Naive thymus-derived CD4-positive, alpha-beta T cell (primary cell): ENCODE measurements at regions not wholly inside any gene's neighbourhood (a gene's known extent, or its start where the extent isn't known, plus 50 kb on each side); places are given as distances from the start of the nearest gene placed in this dataset.
"Not testable (repeated sequence)": the region's sequence is repeated elsewhere in the genome, so short reads cannot be mapped to it uniquely, and the experiment has no call there.

Experiments
- ATAC-seq: fragments of 150-1000 bp; cut with Tn5 transposase; 2 replicates; pipeline ENCODE4 v1.10.0; 2021; ENCODE audit warnings: mild to moderate bottlenecking, moderate library complexity
- CTCF ChIA-PET: fragments of 350-600 bp; sonication (Branson Sonifier 250); formaldehyde crosslinking; loops from one replicate; lab custom pipeline; 2021; ENCODE audit warnings: antibody characterized with exemption; lab: Charles Lee
- POLR2A ChIA-PET: fragments of 350-600 bp; sonication (Branson Sonifier 250); formaldehyde crosslinking; loops from one replicate; lab custom pipeline; 2021; ENCODE audit warnings: antibody characterized with exemption, inconsistent platforms; lab: Charles Lee
- DNase-seq, 9 donors: peaks; one replicate each; pipeline versions ENCODE4 v3.0.0 to v3.0.0-alpha.2; 2020 to 2022; ENCODE audit warnings: mixed read lengths in 1 of 9
- H3K27ac ChIP-seq: one replicate; pipeline ENCODE4 v1.7.0; 2013; ENCODE audit warnings: mild to moderate bottlenecking, low read depth, low read length, moderate library complexity
- H3K27me3 ChIP-seq, 2 donors: one replicate each; pipeline ENCODE4 v1.7.0; 2013; ENCODE audit warnings: low read length in 2 of 2, mild to moderate bottlenecking in 2 of 2, moderate library complexity in 2 of 2; ENCODE audit not compliant: control insufficient read depth in 2 of 2, insufficient read depth in 2 of 2
- H3K36me3 ChIP-seq, 3 experiments: 1 replicate in 2 of 3; 2 replicates in 1 of 3; pipeline ENCODE4 v1.7.0; 2013; ENCODE audit warnings: low read length in 3 of 3, mild to moderate bottlenecking in 3 of 3, moderate library complexity in 1 of 3; ENCODE audit not compliant: insufficient read depth in 3 of 3, control insufficient read depth in 2 of 3
- H3K4me1 ChIP-seq, 2 donors: one replicate each; pipeline ENCODE4 v1.7.0; 2013; ENCODE audit warnings: low read length in 2 of 2, mild to moderate bottlenecking in 2 of 2, moderate library complexity in 1 of 2; ENCODE audit not compliant: control insufficient read depth in 2 of 2, insufficient read depth in 2 of 2
- H3K4me3 ChIP-seq: 2 replicates; pipeline ENCODE4 v1.7.0; 2013; ENCODE audit warnings: mild to moderate bottlenecking, low read length
- H3K9me3 ChIP-seq, 3 experiments: 1 replicate in 2 of 3; 2 replicates in 1 of 3; pipeline ENCODE4 v1.7.0; 2013; ENCODE audit warnings: low read length in 3 of 3; ENCODE audit not compliant: control insufficient read depth in 2 of 3
- H3K27ac Mint-ChIP-seq, 9 donors: one replicate each; pipeline ENCODE4 v1.8.0; 2020 to 2022; ENCODE audit warnings: mixed read lengths in 9 of 9, mild to moderate bottlenecking in 8 of 9, moderate library complexity in 5 of 9, inconsistent platforms in 2 of 9
- H3K27me3 Mint-ChIP-seq, 5 donors: one replicate each; pipeline ENCODE4 v1.8.0; 2021 to 2022; ENCODE audit warnings: mixed read lengths in 5 of 5, mild to moderate bottlenecking in 1 of 5
- H3K36me3 Mint-ChIP-seq, 5 donors: one replicate each; pipeline ENCODE4 v1.8.0; 2020 to 2022; ENCODE audit warnings: mixed read lengths in 5 of 5, mild to moderate bottlenecking in 3 of 5, inconsistent platforms in 1 of 5
- H3K4me1 Mint-ChIP-seq, 7 donors: one replicate each; pipeline ENCODE4 v1.8.0; 2020 to 2022; ENCODE audit warnings: mixed read lengths in 7 of 7, mild to moderate bottlenecking in 3 of 7, inconsistent platforms in 1 of 7
- H3K4me3 Mint-ChIP-seq, 10 donors: one replicate each; pipeline ENCODE4 v1.8.0; 2020 to 2022; ENCODE audit warnings: mild to moderate bottlenecking in 10 of 10, mixed read lengths in 10 of 10, moderate library complexity in 6 of 10, inconsistent platforms in 2 of 10
- H3K9me3 Mint-ChIP-seq, 11 donors: one replicate each; pipeline ENCODE4 v1.8.0; 2020 to 2022; ENCODE audit warnings: mixed read lengths in 11 of 11, mild to moderate bottlenecking in 4 of 11, inconsistent platforms in 1 of 11, moderate library complexity in 1 of 11
- intact Hi-C, 2 donors: fragments of 100-400 bp; cut with micrococcal nuclease; formaldehyde crosslinking; loops; one replicate each; pipeline ENCODE4 v1.15.1; 2023

DNA sequence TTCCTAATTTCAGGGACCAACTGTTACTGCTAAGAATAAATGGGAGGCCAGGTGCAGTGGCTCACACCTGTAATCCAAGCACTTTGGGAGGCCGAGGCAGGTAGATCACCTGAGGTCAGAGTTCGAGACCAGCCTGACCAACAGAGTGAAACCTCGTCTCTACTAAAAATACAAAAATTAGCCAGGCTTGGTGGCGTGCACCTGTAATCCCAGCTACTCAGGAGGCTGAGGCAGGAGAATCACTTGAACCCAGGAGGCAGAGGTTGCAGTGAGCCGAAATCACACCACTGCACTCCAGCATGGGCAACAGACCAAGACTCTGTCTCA lies 95.6 kb upstream of the CHD2 start:
- H3K9me3 Mint-ChIP-seq, intact Hi-C loops, H3K4me3 ChIP-seq, DNase-seq, H3K4me1 ChIP-seq, H3K27me3 Mint-ChIP-seq, H3K36me3 ChIP-seq, H3K4me3 Mint-ChIP-seq, ATAC-seq, H3K27me3 ChIP-seq, H3K27ac ChIP-seq, H3K9me3 ChIP-seq: not testable (repeated sequence)
- peaks cover 14 to 53% (median 25%) of the 10 kb centered on the region in 7 donors for H3K4me1 Mint-ChIP-seq
- ChIA-PET CTCF (interaction anchor here (1.0 kb wide), 1 partner anchor 47 kb away, joined by 4 read pairs; no protein-coding TSS in a partner anchor), POLR2A (interaction anchor here (0.7 to 3.2 kb wide), 6 partner anchors 42 to 111 kb away, joined by 3 to 17 read pairs (median 3); partner anchors contain the start of gene CHD2)
- peak overlapping the region in 4 of 9 donors; percentile 41 to 89 (median 84) for H3K27ac Mint-ChIP-seq
- peaks cover 0 to 16% (median 0%) of the 10 kb centered on the region in 5 donors for H3K36me3 Mint-ChIP-seq

DNA sequence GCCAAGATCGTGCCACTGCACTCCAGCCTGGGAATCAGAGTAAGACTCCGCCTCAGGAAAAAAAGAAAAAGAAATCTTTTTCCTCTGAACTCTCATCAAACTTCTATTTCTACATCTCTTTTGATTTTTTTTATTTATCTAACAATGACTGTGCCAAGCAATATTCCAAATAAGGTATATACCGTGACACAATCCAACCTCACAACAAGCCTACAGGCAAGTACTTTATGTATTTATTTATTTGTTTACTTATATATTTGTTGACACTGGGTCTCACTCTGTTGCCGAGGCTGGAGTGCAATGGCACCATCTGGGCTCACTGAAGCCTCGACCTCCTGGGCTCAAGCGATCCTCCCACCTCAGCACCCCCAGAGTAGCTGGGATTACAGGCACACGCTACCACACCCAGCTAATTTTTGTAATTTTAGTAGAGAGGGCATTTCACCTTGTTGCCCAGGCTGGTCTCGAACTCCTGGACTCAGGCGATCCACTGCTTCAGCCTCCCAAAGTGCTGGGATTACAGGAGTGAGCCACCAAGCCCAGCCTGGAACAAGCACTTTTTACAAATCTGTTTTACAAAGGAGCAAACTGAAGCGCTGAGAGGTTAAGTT lies 94.9 kb upstream of the CHD2 start:
- no peak for ATAC-seq
- H3K36me3 Mint-ChIP-seq: peaks cover 0 to 11% (median 0%) of the 10 kb centered on the region in 5 donors
- CTCF ChIA-PET: interaction anchor here (1.0 to 1.3 kb wide), 3 partner anchors 47 to 113 kb away, joined by 4 to 7 read pairs (median 4); no protein-coding TSS in a partner anchor
- H3K27ac Mint-ChIP-seq: peak overlapping the region in 3 of 9 donors; percentile 8 to 86 (median 46)
- no peaks in the 10 kb centered on the region for H3K9me3 Mint-ChIP-seq
- H3K36me3 ChIP-seq: no peaks in the 10 kb centered on the region
- DNase-seq: no peak
- peaks cover 5 to 7% of the 10 kb centered on the region in 2 donors for H3K4me1 ChIP-seq
- H3K9me3 ChIP-seq: no peaks in the 10 kb centered on the region
- intact Hi-C loops: no loop called here
- H3K27ac ChIP-seq: no peak overlapping the region
- peaks cover 0 to 1% (median 0%) of the 10 kb centered on the region in 5 donors for H3K27me3 Mint-ChIP-seq
- H3K27me3 ChIP-seq: no peaks in the 10 kb centered on the region
- H3K4me3 Mint-ChIP-seq: no peak overlapping the region
- peaks cover 14 to 48% (median 30%) of the 10 kb centered on the region in 7 donors for H3K4me1 Mint-ChIP-seq
- POLR2A ChIA-PET: interaction anchor here (0.8 to 9.8 kb wide), 6 partner anchors 8 to 118 kb away, joined by 3 to 629 read pairs (median 8); no protein-coding TSS in a partner anchor
- H3K4me3 ChIP-seq: no peak overlapping the region

DNA sequence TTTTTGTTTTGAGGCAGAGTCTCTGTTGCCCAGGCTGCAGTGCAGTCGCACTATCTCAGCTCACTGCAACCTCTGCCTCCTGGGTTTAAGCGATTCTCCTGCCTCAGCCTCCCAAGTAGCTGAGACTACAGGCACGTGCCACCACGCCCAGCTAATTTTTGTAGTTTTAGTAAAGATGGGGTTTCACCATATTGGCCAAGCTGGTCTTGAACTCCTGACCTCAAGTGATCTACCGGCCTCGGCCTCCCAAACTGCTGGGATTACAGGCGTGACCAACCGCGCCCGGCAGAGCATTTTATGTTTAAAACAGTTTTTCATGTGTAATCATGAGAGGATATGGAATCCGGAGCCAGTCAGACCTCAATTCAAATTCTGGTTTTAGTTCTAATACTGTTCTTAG lies 94.0 kb upstream of the CHD2 start:
- H3K4me3 ChIP-seq, H3K36me3 ChIP-seq, H3K27me3 ChIP-seq, ATAC-seq, DNase-seq, H3K9me3 ChIP-seq, H3K27me3 Mint-ChIP-seq, intact Hi-C loops, H3K27ac ChIP-seq, H3K9me3 Mint-ChIP-seq: not testable (repeated sequence)
- peaks cover 12 to 15% of the 10 kb centered on the region in 2 donors for H3K4me1 ChIP-seq
- peak overlapping the region in 6 of 10 donors; percentile 5 to 52 (median 28) for H3K4me3 Mint-ChIP-seq
- POLR2A ChIA-PET: interaction anchor here (0.7 to 9.8 kb wide), 6 partner anchors 9 to 118 kb away, joined by 3 to 629 read pairs (median 4); no protein-coding TSS in a partner anchor
- CTCF ChIA-PET: interaction anchor here (1.0 to 1.3 kb wide), 2 partner anchors 102 to 112 kb away, joined by 4 to 7 read pairs; no protein-coding TSS in a partner anchor
- H3K27ac Mint-ChIP-seq: peak overlapping the region in 6 of 9 donors; percentile 5 to 78 (median 38)
- H3K4me1 Mint-ChIP-seq: peaks cover 20 to 54% (median 40%) of the 10 kb centered on the region in 7 donors
- H3K36me3 Mint-ChIP-seq: peaks cover 0 to 11% (median 0%) of the 10 kb centered on the region in 5 donors

DNA sequence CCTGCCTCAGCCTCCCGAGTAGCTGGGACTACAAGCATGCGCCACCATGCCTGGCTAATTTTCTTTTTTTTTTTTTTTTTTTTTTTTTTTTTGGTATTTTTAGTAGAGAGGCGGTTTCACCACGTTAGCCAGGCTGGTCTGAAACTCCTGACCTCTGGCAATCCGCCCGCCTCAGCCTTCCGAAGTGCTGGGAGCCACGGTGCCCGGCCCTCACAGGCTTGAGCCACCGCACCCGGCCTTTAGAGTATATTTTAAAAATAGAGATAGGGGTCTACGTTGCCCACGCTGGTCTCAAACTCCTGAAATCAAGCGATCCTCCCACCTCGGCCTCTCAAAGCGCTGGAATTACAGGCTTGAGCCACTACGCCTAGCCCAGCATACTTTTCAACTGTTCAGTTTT lies 93.4 kb upstream of the CHD2 start:
- DNase-seq (no peak), ATAC-seq (no peak)
- ChIA-PET POLR2A (interaction anchor here (0.7 to 9.8 kb wide), 5 partner anchors 76 to 130 kb away, joined by 3 to 629 read pairs (median 7); no protein-coding TSS in a partner anchor), CTCF (interaction anchor here (3.5 to 6.2 kb wide), 2 partner anchors 77 to 110 kb away, joined by 44 to 70 read pairs; no protein-coding TSS in a partner anchor)
- H3K27me3 ChIP-seq: no peaks in the 10 kb centered on the region
- Mint-ChIP-seq H3K9me3 (no peaks in the 10 kb centered on the region), H3K27me3 (peaks cover 0 to 1% (median 0%) of the 10 kb centered on the region in 5 donors), H3K36me3 (peaks cover 0 to 9% (median 0%) of the 10 kb centered on the region in 5 donors), H3K27ac (peak overlapping the region in 4 of 9 donors; percentile 5 to 78 (median 27)), H3K4me1 (peaks cover 20 to 52% (median 44%) of the 10 kb centered on the region in 7 donors), H3K4me3 (peak overlapping the region in 1 of 10 donors; percentile 52)
- peaks cover 12 to 21% of the 10 kb centered on the region in 2 donors for H3K4me1 ChIP-seq
- no peak overlapping the region for H3K4me3 ChIP-seq
- intact Hi-C loops: no loop called here
- H3K27ac ChIP-seq: no peak overlapping the region
- H3K36me3 ChIP-seq: no peaks in the 10 kb centered on the region
- no peaks in the 10 kb centered on the region for H3K9me3 ChIP-seq

DNA sequence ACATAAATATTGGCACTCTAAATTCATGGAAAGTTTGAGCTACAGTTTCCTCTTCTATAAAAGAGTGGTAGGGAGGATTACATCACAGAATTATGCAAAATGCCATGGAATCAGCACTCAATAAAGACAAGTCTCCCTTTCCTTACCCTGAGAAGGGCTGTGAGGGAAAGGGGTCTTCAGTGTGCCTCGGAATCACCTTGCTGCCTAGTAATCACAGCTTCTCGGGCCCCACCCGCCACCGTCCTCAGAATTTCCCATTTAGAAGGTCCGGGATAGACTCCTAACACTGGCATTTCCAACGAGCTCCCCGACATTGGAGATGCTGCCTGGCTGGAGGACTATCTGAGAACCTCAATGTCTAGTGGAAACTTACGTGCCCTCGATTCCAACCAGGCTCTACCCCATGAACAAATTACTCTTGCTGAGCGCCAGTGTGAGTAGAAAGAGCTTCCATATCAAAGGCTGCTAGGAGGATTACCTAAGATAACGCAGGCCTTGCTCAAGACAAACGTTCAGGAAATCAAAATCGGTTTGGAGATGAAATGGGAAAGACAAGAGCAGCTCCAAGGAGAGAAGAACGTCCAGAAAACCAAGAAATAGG lies 92.1 kb upstream of the CHD2 start:
- intact Hi-C loops: no loop called here
- Histone ChIP-seq H3K4me3 (peak overlapping the region; percentile 50), H3K9me3 (no peaks in the 10 kb centered on the region), H3K4me1 (peaks cover 12 to 33% of the 10 kb centered on the region in 2 donors), H3K27ac (peak overlapping the region; percentile 99), H3K36me3 (no peaks in the 10 kb centered on the region), H3K27me3 (no peaks in the 10 kb centered on the region)
- Mint-ChIP-seq H3K36me3 (peaks cover 0 to 8% (median 0%) of the 10 kb centered on the region in 5 donors), H3K27me3 (peaks cover 0 to 1% (median 0%) of the 10 kb centered on the region in 5 donors), H3K9me3 (no peaks in the 10 kb centered on the region), H3K4me1 (peaks cover 20 to 60% (median 50%) of the 10 kb centered on the region in 7 donors), H3K4me3 (peak overlapping the region; percentile 86 to 96 (median 92)), H3K27ac (peak overlapping the region; percentile 94 to 100 (median 99))
- DNase-seq: peak in 4 of 9 donors; percentile 9 to 38 (median 27)
- ATAC-seq: no peak
- POLR2A ChIA-PET: interaction anchor here (0.7 to 9.8 kb wide), 19 partner anchors 10 to 206 kb away, joined by 3 to 629 read pairs (median 15); partner anchors contain the start of gene CHD2
- CTCF ChIA-PET: interaction anchor here (0.7 to 6.2 kb wide), 11 partner anchors 10 to 912 kb away, joined by 3 to 70 read pairs (median 14); partner anchors contain the start of gene CHD2

DNA sequence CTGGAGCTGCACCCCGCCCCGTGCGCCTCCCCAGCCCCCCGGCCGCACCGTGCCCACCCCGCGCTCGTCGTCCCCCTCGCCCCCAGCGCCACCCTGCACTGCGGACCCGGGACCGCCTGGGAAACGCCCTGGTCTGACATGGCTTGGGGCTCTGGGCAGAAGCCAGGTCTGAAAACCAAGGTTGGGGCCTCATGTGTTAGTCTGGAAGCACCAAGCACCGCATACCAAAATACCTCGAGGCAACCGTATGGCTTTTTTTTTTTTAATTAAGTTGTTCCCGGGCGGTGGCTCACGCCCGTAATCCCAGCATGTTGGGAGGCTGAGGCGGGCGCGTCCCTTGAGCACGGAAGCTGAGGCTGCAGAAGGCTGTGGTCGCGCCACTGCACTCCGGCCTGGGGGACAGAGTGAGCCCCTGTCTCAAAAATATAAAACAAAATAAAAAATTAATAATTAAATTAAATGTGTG lies 91.5 kb upstream of the CHD2 start:
- Mint-ChIP-seq H3K9me3 (no peaks in the 10 kb centered on the region), H3K27ac (peak overlapping the region; percentile 94 to 100 (median 99)), H3K27me3 (peaks cover 0 to 1% (median 0%) of the 10 kb centered on the region in 5 donors), H3K4me3 (peak overlapping the region; percentile 86 to 96 (median 92)), H3K36me3 (peaks cover 0 to 8% (median 0%) of the 10 kb centered on the region in 5 donors), H3K4me1 (peaks cover 25 to 61% (median 54%) of the 10 kb centered on the region in 7 donors)
- intact Hi-C loops: loop anchor here (1.0 kb wide), 9 partner anchors 11 to 110 kb away; partner anchors contain the start of gene CHD2 (in 2 of the 2)
- no peaks in the 10 kb centered on the region for H3K27me3 ChIP-seq
- CTCF ChIA-PET: interaction anchor here (1.3 to 6.2 kb wide), 14 partner anchors 11 to 108 kb away, joined by 3 to 70 read pairs (median 10); partner anchors contain the start of gene CHD2
- ATAC-seq (no peak), DNase-seq (peak in 2 of 9 donors; percentile 28 to 51)
- H3K4me3 ChIP-seq: peak overlapping the region; percentile 50
- peaks cover 12 to 37% of the 10 kb centered on the region in 2 donors for H3K4me1 ChIP-seq
- H3K27ac ChIP-seq: peak overlapping the region; percentile 99
- H3K9me3 ChIP-seq: no peaks in the 10 kb centered on the region
- H3K36me3 ChIP-seq: no peaks in the 10 kb centered on the region
- POLR2A ChIA-PET: interaction anchor here (0.7 to 9.8 kb wide), 23 partner anchors 11 to 206 kb away, joined by 3 to 629 read pairs (median 13); partner anchors contain the start of gene CHD2
